ENCODE measurements at regions not wholly inside any gene's neighbourhood (a gene's known extent, or its start where the extent isn't known, plus 50 kb on each side); places are given as distances from the start of the nearest gene placed in this dataset.

- H3K4me3 Mint-ChIP-seq, result no peak overlapping the region
- TF ChIP-seq NANOG (IDR thresholded peaks at IDR 0.05; ENCODE audit: borderline replicate concordance) (no peak), CTCF (conservative IDR thresholded peaks at IDR 0.05; ENCODE audit: low read depth in 2 of 2) (no peak), REST (IDR thresholded peaks at IDR 0.05; ENCODE audit: unreplicated experiment) (no peak), CREB1 (CRISPR knock-in tag; IDR thresholded peaks at IDR 0.05; ENCODE audit: low read depth) (no peak), POLR2AphosphoS5 (IDR thresholded peaks at IDR 0.05; ENCODE audit: low read depth) (no peak), EZH2phosphoT487 (IDR thresholded peaks at IDR 0.05; ENCODE audit: unreplicated experiment) (no peak), ZNF114 (CRISPR knock-in tag; IDR thresholded peaks at IDR 0.05) (no peak), STAT1 (IDR thresholded peaks at IDR 0.05; ENCODE audit: unreplicated experiment) (no peak), EZH2 (IDR thresholded peaks at IDR 0.05; ENCODE audit: low read depth, unreplicated experiment) (no peak), ZNF331 (CRISPR knock-in tag; IDR thresholded peaks at IDR 0.05; ENCODE audit: low read depth) (no peak), JUNB (IDR thresholded peaks at IDR 0.05; ENCODE audit: unreplicated experiment) (no peak), ZNF462 (CRISPR knock-in tag; IDR thresholded peaks at IDR 0.05) (no peak), ETS1 (IDR thresholded peaks at IDR 0.05) (no peak)
- H3K4me1 Mint-ChIP-seq, result no peaks in the 10 kb centered on the region
- H3K36me3 Mint-ChIP-seq (ENCODE audit: low read depth), result no peaks in the 10 kb centered on the region; the same call in 2 of the 3 replicates
- Histone ChIP-seq H3K36me3 (ENCODE audit: insufficient read depth) (no peaks in the 10 kb centered on the region), H3K27ac (ENCODE audit: low read depth) (no peak overlapping the region), H3K27me3 (ENCODE audit: insufficient read depth) (no peaks in the 10 kb centered on the region), H2AFZ (no peak overlapping the region), H3K4me2 (no peak overlapping the region), H3K79me2 (replicated peaks; ENCODE audit: insufficient read depth) (no peaks in the 10 kb centered on the region), H4K20me1 (replicated peaks; ENCODE audit: insufficient read depth) (no peaks in the 10 kb centered on the region), H3K4me3 (no peak overlapping the region), H3K4me1 (ENCODE audit: insufficient read depth) (no peaks in the 10 kb centered on the region), H3K9me2 (ENCODE audit: insufficient read depth) (no peaks in the 10 kb centered on the region), H3F3A (replicated peaks; ENCODE audit: low read depth) (no peaks in the 10 kb centered on the region)
- peaks cover 3% of the 10 kb centered on the region; the same call in 1 of the 3 replicates for H3K9me3 Mint-ChIP-seq
- ATAC-seq (no peak), DNase-seq (ENCODE audit: low spot score) (no peak)
- no peak overlapping the region for H3K27ac Mint-ChIP-seq
- no peaks in the 10 kb centered on the region for H3K27me3 Mint-ChIP-seq (ENCODE audit: insufficient read depth, low read depth, poor library complexity)
Observed at GRCh38 chr10:109237682-109238081, 685.6 kb downstream of the XPNPEP1 start.

All from GM23338 (cell line).